H9 (cell line): ENCODE measurements at regions not wholly inside any gene's neighbourhood (a gene's known extent, or its start where the extent isn't known, plus 50 kb on each side); places are given as distances from the start of the nearest gene placed in this dataset.

Experiments used
- DNase-seq: peaks from one replicate; pipeline ENCODE4 v3.0.0-alpha.2; 2017
- H2AFZ ChIP-seq: one replicate; pipeline ENCODE4 v1.6.1; 2013; ENCODE audit warnings: mild to moderate bottlenecking, low read length, control low read depth, moderate library complexity
- H2AK5ac ChIP-seq: 2 replicates; pipeline ENCODE4 v1.6.1; 2013; ENCODE audit warnings: low read length, control low read depth, mixed read lengths; ENCODE audit not compliant: insufficient read length
- H2BK120ac ChIP-seq: one replicate; pipeline ENCODE4 v1.6.1; 2013; ENCODE audit warnings: low read depth, mild to moderate bottlenecking, low read length, control low read depth, inconsistent platforms; ENCODE audit not compliant: poor library complexity, severe bottlenecking
- H2BK12ac ChIP-seq: 2 replicates; pipeline ENCODE4 v1.6.1; 2013; ENCODE audit warnings: low read length, control low read depth, mixed read lengths, low read depth; ENCODE audit not compliant: insufficient read length
- H2BK15ac ChIP-seq: 2 replicates; pipeline ENCODE4 v1.6.1; 2013; ENCODE audit warnings: low read depth, low read length, control low read depth
- H2BK20ac ChIP-seq: one replicate; pipeline ENCODE4 v1.6.1; 2013; ENCODE audit warnings: low read depth, mild to moderate bottlenecking, low read length, control low read depth, inconsistent platforms; ENCODE audit not compliant: poor library complexity, severe bottlenecking
- H2BK5ac ChIP-seq: 2 replicates; pipeline ENCODE4 v1.6.1; 2013; ENCODE audit warnings: low read length, control low read depth, mixed read lengths; ENCODE audit not compliant: insufficient read length
- H3K14ac ChIP-seq: 2 replicates; pipeline ENCODE4 v1.6.1; 2013; ENCODE audit warnings: low read length, control low read depth; ENCODE audit not compliant: insufficient read depth
- H3K18ac ChIP-seq: 2 replicates; pipeline ENCODE4 v1.6.1; 2013; ENCODE audit warnings: low read depth, mild to moderate bottlenecking, mixed read lengths, low read length, control low read depth; ENCODE audit not compliant: insufficient read length
- H3K23ac ChIP-seq: 2 replicates; pipeline ENCODE4 v1.6.1; 2013; ENCODE audit warnings: low read length, control low read depth, mixed read lengths, low read depth; ENCODE audit not compliant: insufficient read length
- H3K23me2 ChIP-seq: 2 replicates; pipeline ENCODE4 v1.6.1; 2013; ENCODE audit warnings: low read depth, mild to moderate bottlenecking, mixed read lengths, low read length, control low read depth; ENCODE audit not compliant: insufficient read length, poor library complexity, severe bottlenecking
- H3K27ac ChIP-seq: 2 replicates; pipeline ENCODE4 v1.5.1; 2013; ENCODE audit warnings: low read length, control low read depth, mixed read lengths, low read depth; ENCODE audit not compliant: insufficient read length
- H3K27me3 ChIP-seq: 2 replicates; pipeline ENCODE4 v1.6.1; 2013; ENCODE audit warnings: low read length, control low read depth, inconsistent platforms; ENCODE audit not compliant: insufficient read depth
- H3K4ac ChIP-seq: 2 replicates; pipeline ENCODE4 v1.6.1; 2013; ENCODE audit warnings: low read depth, mild to moderate bottlenecking, control low read depth, inconsistent platforms, low read length, moderate library complexity
- H3K4me1 ChIP-seq: 2 replicates; pipeline ENCODE4 v1.6.1; 2013; ENCODE audit warnings: low read length, control low read depth, inconsistent platforms; ENCODE audit not compliant: insufficient read depth
- H3K4me2 ChIP-seq: 2 replicates; pipeline ENCODE4 v1.6.1; 2013; ENCODE audit warnings: low read length, control low read depth, mixed read lengths; ENCODE audit not compliant: insufficient read length, insufficient read depth
- H3K56ac ChIP-seq: 2 replicates; pipeline ENCODE4 v1.6.1; 2013; ENCODE audit warnings: low read depth, mild to moderate bottlenecking, mixed read lengths, low read length, control low read depth; ENCODE audit not compliant: insufficient read length
- H3K79me1 ChIP-seq: 2 replicates; pipeline ENCODE4 v1.6.1; 2013; ENCODE audit warnings: low read depth, mild to moderate bottlenecking, moderate library complexity, low read length, control low read depth, inconsistent platforms; ENCODE audit not compliant: insufficient read depth, poor library complexity, severe bottlenecking
- H3K79me2 ChIP-seq: 2 replicates; pipeline ENCODE4 v1.6.1; 2013; ENCODE audit warnings: low read length, control low read depth, inconsistent platforms; ENCODE audit not compliant: insufficient read depth
- H3K9ac ChIP-seq: 2 replicates; pipeline ENCODE4 v1.6.1; 2013; ENCODE audit warnings: low read length, control low read depth, mixed read lengths; ENCODE audit not compliant: insufficient read length; ENCODE audit errors: extremely low read depth
- H3K9me3 ChIP-seq: one replicate; pipeline ENCODE4 v1.6.1; 2013; ENCODE audit warnings: low read depth, low read length, inconsistent platforms; ENCODE audit not compliant: control insufficient read depth
- H3T11ph ChIP-seq: one replicate; pipeline ENCODE4 v1.6.1; 2013; ENCODE audit warnings: mild to moderate bottlenecking, low read length, control low read depth, inconsistent platforms
- H4K20me1 ChIP-seq: one replicate; pipeline ENCODE4 v1.6.1; 2013; ENCODE audit not compliant: control insufficient read depth, insufficient read length, insufficient read depth
- H4K5ac ChIP-seq: 2 replicates; pipeline ENCODE4 v1.6.1; 2013; ENCODE audit warnings: low read depth, mild to moderate bottlenecking, mixed read lengths, low read length, control low read depth; ENCODE audit not compliant: insufficient read length
- H4K8ac ChIP-seq: replicated peaks from 2 replicates; pipeline ENCODE4 v1.6.1; 2013; ENCODE audit warnings: low read length, control low read depth, mixed read lengths, low read depth; ENCODE audit not compliant: insufficient read length
- H4K91ac ChIP-seq: 2 replicates; pipeline ENCODE4 v1.6.1; 2013; ENCODE audit warnings: low read depth, mild to moderate bottlenecking, moderate library complexity, mixed read lengths, low read length, control low read depth; ENCODE audit not compliant: insufficient read length
- H3K27ac Mint-ChIP-seq, 3 experiments: 2 replicates in 2 of 3; 3 replicates in 1 of 3; pipeline ENCODE4 v1.8.0; 2020 to 2021; ENCODE audit warnings: mixed read lengths in 3 of 3, mild to moderate bottlenecking in 1 of 3, moderate library complexity in 1 of 3
- H3K27me3 Mint-ChIP-seq: 2 replicates; pipeline ENCODE4 v1.8.0; 2021; ENCODE audit warnings: low read depth, mild to moderate bottlenecking, moderate library complexity, mixed read lengths
- H3K36me3 Mint-ChIP-seq, 3 experiments: 2 replicates in 2 of 3; 3 replicates in 1 of 3; pipeline ENCODE4 v1.8.0; 2020 to 2021; ENCODE audit warnings: low read depth in 3 of 3, mixed read lengths in 3 of 3; ENCODE audit not compliant: insufficient read depth in 1 of 3
- H3K4me1 Mint-ChIP-seq, 2 experiments: 2 replicates each; pipeline ENCODE4 v1.8.0; 2020; ENCODE audit warnings: mixed read lengths in 2 of 2
- H3K4me3 Mint-ChIP-seq, 2 experiments: 2 replicates in 1 of 2; 3 replicates in 1 of 2; pipeline ENCODE4 v1.8.0; 2020 to 2021; ENCODE audit warnings: mild to moderate bottlenecking in 2 of 2, mixed read lengths in 2 of 2, moderate library complexity in 1 of 2
- H3K9me3 Mint-ChIP-seq, 2 experiments: 2 replicates in 1 of 2; 3 replicates in 1 of 2; pipeline ENCODE4 v1.8.0; 2020; ENCODE audit warnings: mild to moderate bottlenecking in 2 of 2, mixed read lengths in 2 of 2, moderate library complexity in 1 of 2
- CTCF ChIP-seq: fragments of 200-600 bp; sonication (generic); conservative IDR thresholded peaks from 3 replicates; pipeline ENCODE4 v1.8.0; 2021; ENCODE audit warnings: antibody characterized with exemption, mild to moderate bottlenecking
- WGBS: extraction: QIAGEN DNeasy Blood & Tissue Kit; methylation state at CpG from one replicate; pipeline ENCODE4 v1.1.7; 2013; ENCODE audit warnings: missing lambda C conversion rate, low lambda C conversion rate, mixed read lengths; ENCODE audit not compliant: insufficient read length; ENCODE audit errors: extremely low coverage; 5-methylcytosine and 5-hydroxymethylcytosine counted together

GRCh38 chr18:37944700-37945270 lies 379.2 kb upstream of the CELF4 start:
- Histone ChIP-seq H3K79me1 (no peaks in the 10 kb centered on the region), H3K27me3 (no peaks in the 10 kb centered on the region), H3K9me3 (no peaks in the 10 kb centered on the region), H4K5ac (no peak overlapping the region), H3K4me2 (no peak overlapping the region), H3K27ac (no peak overlapping the region), H4K20me1 (no peaks in the 10 kb centered on the region), H3K18ac (no peak overlapping the region), H2BK20ac (no peak overlapping the region), H4K91ac (no peak overlapping the region), H3K14ac (no peak overlapping the region), H3T11ph (no peak overlapping the region), H2BK5ac (no peak overlapping the region), H3K4me1 (no peaks in the 10 kb centered on the region), H3K56ac (no peak overlapping the region), H3K9ac (no peak overlapping the region), H3K23ac (no peak overlapping the region), H3K4ac (no peak overlapping the region), H4K8ac (no peak overlapping the region), H3K79me2 (no peaks in the 10 kb centered on the region), H3K23me2 (no peaks in the 10 kb centered on the region), H2BK12ac (no peak overlapping the region), H2AK5ac (no peak overlapping the region), H2BK120ac (no peak overlapping the region), H2AFZ (no peak overlapping the region), H2BK15ac (no peak overlapping the region)
- Mint-ChIP-seq H3K27ac (no peak overlapping the region; a peak in 1 of 7 replicates), H3K9me3 (peaks cover 4 to 6% of the 10 kb centered on the region in 2 experiments; a peak in 3 of 5 replicates), H3K4me3 (no peak overlapping the region), H3K4me1 (peaks cover 0 to 8% of the 10 kb centered on the region in 2 experiments; a peak in 2 of 4 replicates), H3K36me3 (no peaks in the 10 kb centered on the region), H3K27me3 (no peaks in the 10 kb centered on the region)
- no peak for TF ChIP-seq CTCF
- no peak for DNase-seq
- no CpG with 5 or more reads among the region's 3 CpGs for WGBS
